Activated naive CD8-positive, alpha-beta T cell treated with anti-CD3 and anti-CD28 coated beads, Interleukin-2, amount 50 U/mL, for 24 hours (primary cell): ENCODE measurements at regions not wholly inside any gene's neighbourhood (a gene's known extent, or its start where the extent isn't known, plus 50 kb on each side); places are given as distances from the start of the nearest gene placed in this dataset.
"Not testable (repeated sequence)": the region's sequence is repeated elsewhere in the genome, so short reads cannot be mapped to it uniquely, and the experiment has no call there.

ENCODE experiments used
- ATAC-seq: fragments of 150-1000 bp; cut with Tn5 transposase; one replicate; pipeline ENCODE4 v1.10.0; 2021
- DNase-seq: peaks from one replicate; pipeline ENCODE4 v3.0.0; 2021
- H3K27ac Mint-ChIP-seq: one replicate; pipeline ENCODE4 v1.8.0; 2021; ENCODE audit warnings: mild to moderate bottlenecking, mixed read lengths
- H3K27me3 Mint-ChIP-seq: one replicate; pipeline ENCODE4 v1.8.0; 2021; ENCODE audit warnings: mixed read lengths
- H3K36me3 Mint-ChIP-seq: one replicate; pipeline ENCODE4 v1.8.0; 2021; ENCODE audit warnings: low read depth, mixed read lengths
- H3K4me1 Mint-ChIP-seq: one replicate; pipeline ENCODE4 v1.8.0; 2021; ENCODE audit warnings: mixed read lengths
- H3K4me3 Mint-ChIP-seq: one replicate; pipeline ENCODE4 v1.8.0; 2021; ENCODE audit warnings: mild to moderate bottlenecking, moderate library complexity, mixed read lengths
- H3K9me3 Mint-ChIP-seq: one replicate; pipeline ENCODE4 v1.8.0; 2021; ENCODE audit warnings: mixed read lengths

- DNase-seq (no peak), ATAC-seq (no peak)
- H3K27me3 Mint-ChIP-seq: peaks cover 3% of the 10 kb centered on the region
- no peak overlapping the region for H3K27ac Mint-ChIP-seq
- H3K9me3 Mint-ChIP-seq: no peaks in the 10 kb centered on the region
- no peaks in the 10 kb centered on the region for H3K4me1 Mint-ChIP-seq
- H3K4me3 Mint-ChIP-seq: no peak overlapping the region
- no peaks in the 10 kb centered on the region for H3K36me3 Mint-ChIP-seq
Observed at GRCh38 chr15:81852411-81853149, 193.2 kb downstream of the MEX3B start.

DNA sequence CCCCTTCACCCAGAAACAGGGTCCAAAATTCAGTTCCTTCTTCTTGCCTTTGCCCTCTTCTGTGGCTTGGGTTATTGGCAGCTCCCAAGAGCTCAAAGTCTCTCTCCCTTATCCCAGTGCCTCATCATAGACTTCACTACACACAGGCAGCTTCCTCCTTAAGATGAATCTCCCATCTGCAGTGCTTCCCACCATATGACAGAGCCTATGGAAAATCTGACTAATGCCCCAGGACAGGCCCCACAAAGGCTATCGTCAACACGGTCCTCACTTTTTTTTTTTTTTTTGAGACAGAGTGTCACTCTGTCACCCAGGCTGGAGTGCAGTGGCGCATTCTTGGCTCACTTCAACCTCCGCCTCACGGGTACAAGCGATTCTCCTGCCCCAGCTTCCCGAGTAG, 194.1 kb downstream of the MEX3B start:
- Mint-ChIP-seq H3K27ac (no peak overlapping the region), H3K4me1 (no peaks in the 10 kb centered on the region), H3K27me3 (peaks cover 3% of the 10 kb centered on the region), H3K9me3 (no peaks in the 10 kb centered on the region), H3K4me3 (no peak overlapping the region), H3K36me3 (no peaks in the 10 kb centered on the region)
- no peak for DNase-seq
- ATAC-seq: no peak

- Mint-ChIP-seq H3K9me3 (no peaks in the 10 kb centered on the region), H3K27ac (no peak overlapping the region)
Observed at GRCh38 chr15:81851325-81851724, 194.5 kb downstream of the MEX3B start.

DNA sequence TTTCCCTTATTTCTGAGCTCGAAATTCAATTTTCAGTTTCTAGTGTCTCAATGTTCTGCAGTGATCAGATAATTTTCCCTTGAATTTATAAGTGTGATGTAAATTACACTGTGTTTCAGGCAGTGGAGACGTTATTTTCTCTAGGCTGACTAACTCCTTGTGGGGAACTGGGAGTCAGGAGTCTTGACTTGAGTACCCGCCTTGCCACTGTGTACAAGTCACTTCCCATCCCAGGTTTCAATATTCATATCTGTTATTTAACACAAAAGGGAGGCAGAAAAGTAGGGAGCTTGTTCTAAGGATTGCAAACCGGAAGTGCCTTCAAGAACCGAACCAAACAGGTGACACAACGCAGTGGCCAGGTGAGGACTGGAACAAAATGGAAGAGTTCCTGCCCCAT, 196.5 kb downstream of the MEX3B start:
- H3K9me3 Mint-ChIP-seq: no peaks in the 10 kb centered on the region
- H3K27ac Mint-ChIP-seq: no peak overlapping the region
- DNase-seq: no peak
- no peak for ATAC-seq
- peaks cover 3% of the 10 kb centered on the region for H3K27me3 Mint-ChIP-seq
- no peaks in the 10 kb centered on the region for H3K36me3 Mint-ChIP-seq
- no peak overlapping the region for H3K4me3 Mint-ChIP-seq
- no peaks in the 10 kb centered on the region for H3K4me1 Mint-ChIP-seq

More at GRCh38 chr15:81851325-81851724, 194.5 kb downstream of the MEX3B start:
- H3K4me3 Mint-ChIP-seq: no peak overlapping the region
- no peaks in the 10 kb centered on the region for H3K4me1 Mint-ChIP-seq
- H3K27me3 Mint-ChIP-seq: peaks cover 3% of the 10 kb centered on the region
- no peaks in the 10 kb centered on the region for H3K36me3 Mint-ChIP-seq
- ATAC-seq (no peak), DNase-seq (no peak)

- no peak overlapping the region for H3K4me3 Mint-ChIP-seq
- H3K27ac Mint-ChIP-seq: no peak overlapping the region
- ATAC-seq: no peak
Observed at GRCh38 chr15:81848701-81849100, 197.1 kb downstream of the MEX3B start.

DNA sequence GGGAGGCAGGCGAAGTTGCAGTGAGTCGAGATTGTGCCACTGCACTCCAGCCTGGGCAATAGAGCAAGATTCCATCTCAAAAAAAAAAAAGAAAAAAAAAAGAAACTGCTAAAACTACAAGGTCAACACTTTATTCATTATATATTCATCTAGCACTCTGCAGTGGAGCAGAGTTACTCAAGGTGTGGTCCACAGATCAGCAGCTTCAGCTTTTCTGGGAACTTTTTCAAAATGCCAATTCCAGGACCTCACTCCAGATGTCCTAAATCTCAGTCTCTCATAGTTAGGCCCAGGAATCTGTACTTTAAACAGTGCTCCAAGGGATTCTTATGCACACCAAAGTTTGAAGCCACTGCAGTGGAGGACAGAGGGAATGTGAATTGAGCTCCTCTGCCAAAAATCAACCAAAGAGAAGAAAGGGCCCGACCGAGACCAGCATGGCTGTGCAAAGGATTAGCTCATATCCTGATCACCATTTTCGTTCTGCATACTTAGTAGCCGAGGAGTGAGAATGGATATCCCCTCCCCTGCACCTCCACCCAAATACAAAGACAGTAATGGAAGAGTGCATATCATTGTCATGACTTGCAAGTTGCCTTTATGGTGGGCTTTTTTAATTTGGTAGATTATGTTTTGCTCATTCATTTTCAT, 201.9 kb downstream of the MEX3B start:
- Mint-ChIP-seq H3K4me3 (no peak overlapping the region), H3K27me3 (no peaks in the 10 kb centered on the region), H3K4me1 (no peaks in the 10 kb centered on the region), H3K36me3 (no peaks in the 10 kb centered on the region), H3K27ac (no peak overlapping the region), H3K9me3 (no peaks in the 10 kb centered on the region)
- ATAC-seq: no peak
- no peak for DNase-seq

More at GRCh38 chr15:81848701-81849100, 197.1 kb downstream of the MEX3B start:
- Mint-ChIP-seq H3K4me1 (no peaks in the 10 kb centered on the region), H3K36me3 (no peaks in the 10 kb centered on the region), H3K9me3 (no peaks in the 10 kb centered on the region), H3K27me3 (peaks cover 3% of the 10 kb centered on the region)
- DNase-seq: no peak

DNA sequence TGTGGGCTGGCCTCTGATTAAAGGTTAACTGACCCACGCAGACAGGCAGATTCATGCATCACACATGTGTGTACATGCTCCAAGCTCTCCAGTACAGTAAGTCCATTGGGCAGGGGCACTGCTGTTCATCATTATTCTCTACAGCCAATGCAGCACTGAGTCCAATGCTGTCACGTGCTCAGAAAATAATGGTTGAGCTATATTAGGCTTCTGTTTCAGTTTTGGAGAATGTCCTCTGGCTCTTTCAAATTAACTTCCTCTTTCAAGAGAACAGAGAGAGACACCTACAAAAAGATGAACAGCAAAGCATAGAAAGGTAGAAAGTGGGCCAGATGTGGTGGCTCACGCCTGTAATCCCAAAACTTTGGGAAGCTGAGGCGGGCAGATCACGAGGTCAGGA, 202.6 kb downstream of the MEX3B start:
- H3K27ac Mint-ChIP-seq: no peak overlapping the region
- ATAC-seq: no peak

DNA sequence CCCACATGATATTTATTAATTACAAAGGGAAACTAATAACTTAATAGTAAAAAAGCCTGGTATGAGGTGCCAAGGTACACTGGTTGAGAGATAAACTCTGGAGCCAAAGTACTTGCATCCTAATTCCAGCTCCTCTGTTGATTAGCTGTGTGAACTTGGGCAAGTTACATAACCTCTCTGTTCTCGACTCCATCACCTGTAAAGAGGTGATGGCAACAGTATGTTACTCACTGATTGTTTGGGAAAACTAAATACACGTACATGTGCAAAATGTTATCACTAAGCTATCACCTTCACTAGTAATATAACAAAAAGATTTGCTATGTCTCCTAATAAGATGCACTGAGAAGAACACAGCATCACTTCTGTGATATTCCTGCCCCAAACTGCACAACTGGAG, 206.4 kb downstream of the MEX3B start:
- Mint-ChIP-seq H3K27ac (no peak overlapping the region), H3K9me3 (no peaks in the 10 kb centered on the region), H3K27me3 (no peaks in the 10 kb centered on the region), H3K4me1 (no peaks in the 10 kb centered on the region), H3K4me3 (no peak overlapping the region), H3K36me3 (no peaks in the 10 kb centered on the region)
- DNase-seq (no peak), ATAC-seq (no peak)

More for the DNA sequence above, 202.6 kb downstream of the MEX3B start:
- Mint-ChIP-seq H3K4me1 (no peaks in the 10 kb centered on the region), H3K4me3 (no peak overlapping the region), H3K27me3 (no peaks in the 10 kb centered on the region), H3K36me3 (no peaks in the 10 kb centered on the region), H3K9me3 (no peaks in the 10 kb centered on the region)
- DNase-seq: no peak

GRCh38 chr15:81835731-81836130, 210.1 kb downstream of the MEX3B start:
- H3K27ac Mint-ChIP-seq: no peak overlapping the region
- H3K27me3 Mint-ChIP-seq: no peaks in the 10 kb centered on the region
- DNase-seq: no peak
- ATAC-seq: no peak
- H3K4me3 Mint-ChIP-seq: no peak overlapping the region
- no peaks in the 10 kb centered on the region for H3K4me1 Mint-ChIP-seq
- H3K9me3 Mint-ChIP-seq: no peaks in the 10 kb centered on the region
- no peaks in the 10 kb centered on the region for H3K36me3 Mint-ChIP-seq

DNA sequence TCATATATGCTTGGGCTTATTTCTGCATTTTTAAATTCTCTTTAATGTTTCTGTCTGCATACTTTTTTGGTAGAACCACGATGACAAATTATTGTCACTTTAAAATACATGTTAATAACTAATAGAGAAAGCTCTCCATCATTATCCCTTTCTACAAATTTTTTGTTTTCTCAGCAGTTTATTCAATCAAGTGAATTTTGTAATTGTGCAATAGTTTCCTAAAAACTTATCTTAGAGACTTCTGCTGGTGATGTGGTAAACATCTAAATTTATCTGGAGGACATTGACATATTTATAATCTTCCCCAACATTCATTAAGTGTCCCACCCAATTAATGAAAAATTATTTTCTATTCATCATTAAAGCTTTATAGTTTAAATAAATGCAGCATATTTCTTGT, 215.3 kb downstream of the MEX3B start:
- DNase-seq: no peak
- no peak overlapping the region for H3K4me3 Mint-ChIP-seq

GRCh38 chr15:81829918-81830317, 215.9 kb downstream of the MEX3B start:
- Mint-ChIP-seq H3K27me3 (no peaks in the 10 kb centered on the region), H3K9me3 (no peaks in the 10 kb centered on the region), H3K36me3 (no peaks in the 10 kb centered on the region), H3K27ac (no peak overlapping the region), H3K4me3 (no peak overlapping the region), H3K4me1 (no peaks in the 10 kb centered on the region)
- DNase-seq: no peak
- ATAC-seq: no peak

More for the DNA sequence above, 215.3 kb downstream of the MEX3B start:
- no peaks in the 10 kb centered on the region for H3K27me3 Mint-ChIP-seq
- H3K27ac Mint-ChIP-seq: no peak overlapping the region
- no peaks in the 10 kb centered on the region for H3K36me3 Mint-ChIP-seq
- no peaks in the 10 kb centered on the region for H3K4me1 Mint-ChIP-seq
- no peaks in the 10 kb centered on the region for H3K9me3 Mint-ChIP-seq
- no peak for ATAC-seq

DNA sequence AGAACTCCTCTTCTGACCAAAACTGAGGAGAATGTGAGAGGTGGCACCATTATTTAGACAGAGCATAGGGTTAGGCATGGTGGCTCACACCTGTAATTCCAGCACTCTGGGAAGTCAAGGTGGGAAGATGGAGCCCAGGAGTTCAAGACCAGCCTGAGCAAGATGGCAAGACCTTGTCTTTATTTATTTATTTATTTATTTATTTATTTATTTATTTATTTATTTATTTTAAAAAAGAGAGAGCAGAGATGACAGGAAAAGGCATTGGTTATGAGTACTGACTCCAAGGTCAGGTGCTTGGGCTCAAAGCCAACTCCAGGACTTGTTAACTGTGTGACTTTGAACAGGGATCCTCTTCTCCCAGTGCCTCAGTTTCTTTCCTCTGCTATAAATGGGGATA, 217.7 kb downstream of the MEX3B start:
- Mint-ChIP-seq H3K4me1 (no peaks in the 10 kb centered on the region), H3K27ac (no peak overlapping the region), H3K27me3 (peaks cover under 1% of the 10 kb centered on the region), H3K36me3 (no peaks in the 10 kb centered on the region), H3K9me3 (no peaks in the 10 kb centered on the region), H3K4me3 (no peak overlapping the region)
- DNase-seq (no peak), ATAC-seq (no peak)

DNA sequence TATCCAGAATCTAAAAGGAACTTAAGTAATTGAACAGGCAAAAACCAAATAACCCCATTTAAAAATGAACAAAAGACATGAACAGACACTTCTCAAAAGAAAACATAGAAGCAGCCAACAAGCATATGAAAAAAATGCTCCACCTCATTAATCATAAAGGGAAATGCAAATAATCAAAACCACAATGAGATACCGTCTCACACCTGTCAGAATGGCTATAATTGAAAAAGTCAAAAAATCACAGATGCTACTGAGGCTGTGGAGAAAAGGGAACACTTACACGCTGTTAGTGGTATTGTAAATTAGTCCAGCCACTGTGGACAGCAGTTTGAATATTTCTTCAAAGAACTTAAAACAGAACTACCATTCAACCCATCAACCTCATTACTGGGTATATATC, 220.7 kb downstream of the MEX3B start:
- no peak for ATAC-seq
- Mint-ChIP-seq H3K4me3 (no peak overlapping the region), H3K9me3 (no peaks in the 10 kb centered on the region), H3K36me3 (no peaks in the 10 kb centered on the region), H3K4me1 (no peaks in the 10 kb centered on the region), H3K27ac (no peak overlapping the region), H3K27me3 (peaks cover 2% of the 10 kb centered on the region)
- no peak for DNase-seq

DNA sequence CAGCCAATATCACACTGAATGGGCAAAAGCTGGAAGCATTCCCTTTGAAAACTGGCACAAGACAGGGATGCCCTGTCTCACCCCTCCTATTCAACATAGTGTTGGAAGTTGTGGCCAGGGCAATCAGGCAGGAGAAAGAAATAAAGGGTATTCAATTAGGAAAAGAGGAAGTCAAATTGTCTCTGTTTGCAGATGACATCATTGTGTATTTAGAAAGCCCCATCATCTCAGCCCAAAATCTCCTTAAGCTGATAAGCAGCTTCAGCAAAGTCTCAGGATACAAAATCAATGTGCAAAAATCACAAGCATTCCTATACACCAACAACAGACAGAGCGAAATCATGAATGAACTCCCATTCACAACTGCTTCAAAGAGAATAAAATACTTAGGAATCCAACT, 223.2 kb downstream of the MEX3B start:
- not testable (repeated sequence) for H3K27ac Mint-ChIP-seq, H3K4me1 Mint-ChIP-seq, ATAC-seq, H3K4me3 Mint-ChIP-seq, DNase-seq, H3K9me3 Mint-ChIP-seq, H3K36me3 Mint-ChIP-seq, H3K27me3 Mint-ChIP-seq

DNA sequence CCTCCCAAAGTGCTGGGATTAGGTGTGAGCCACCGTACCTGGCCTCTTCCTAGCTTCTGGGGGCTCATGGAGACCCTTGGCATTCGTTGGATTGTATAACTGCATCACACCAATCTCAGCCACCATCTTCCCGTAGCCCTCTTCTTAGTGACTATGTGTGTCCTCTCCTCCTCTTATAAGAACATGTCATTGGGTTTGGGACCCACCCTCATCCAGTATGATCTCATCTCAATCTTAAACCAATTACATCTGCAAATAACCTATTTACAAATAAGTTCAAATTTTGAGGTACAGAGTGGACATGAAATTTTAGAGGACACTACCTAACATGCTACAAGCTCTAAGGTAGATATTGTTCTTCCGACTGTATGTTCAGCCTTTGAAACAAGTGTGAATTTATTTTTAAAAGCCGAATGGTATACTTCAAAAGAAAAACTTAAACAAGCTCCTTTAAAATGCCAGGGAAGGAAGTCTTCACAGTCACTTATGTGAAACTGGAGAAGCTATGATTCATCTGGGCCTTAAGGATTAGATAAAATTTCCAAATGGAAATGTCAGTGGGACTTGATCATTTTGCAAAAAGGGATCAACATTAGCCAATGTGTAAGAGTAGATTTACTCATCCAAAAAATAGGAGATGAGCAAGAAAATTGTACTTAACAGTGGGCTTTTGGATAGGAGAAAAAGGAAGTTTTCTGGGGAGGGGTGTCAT, 225.7 kb downstream of the MEX3B start:
- Mint-ChIP-seq H3K36me3 (no peaks in the 10 kb centered on the region), H3K4me3 (no peak overlapping the region), H3K27me3 (peaks cover 4% of the 10 kb centered on the region), H3K27ac (no peak overlapping the region), H3K9me3 (no peaks in the 10 kb centered on the region), H3K4me1 (no peaks in the 10 kb centered on the region)
- DNase-seq (no peak), ATAC-seq (no peak)
